HUES64 (cell line): ENCODE measurements at regions not wholly inside any gene's neighbourhood (a gene's known extent, or its start where the extent isn't known, plus 50 kb on each side); places are given as distances from the start of the nearest gene placed in this dataset.

Experiments
- H3K27ac ChIP-seq: 2 replicates; pipeline ENCODE4 v1.7.0; 2013; ENCODE audit warnings: low read depth, low read length, inconsistent platforms
- H3K27me3 ChIP-seq: 2 replicates; pipeline ENCODE4 v1.6.1; 2013; ENCODE audit warnings: mild to moderate bottlenecking, low read length; ENCODE audit not compliant: insufficient read depth
- H3K36me3 ChIP-seq: 2 replicates; pipeline ENCODE4 v1.6.1; 2013; ENCODE audit warnings: mild to moderate bottlenecking, low read length; ENCODE audit not compliant: insufficient read depth
- H3K4me1 ChIP-seq: 2 replicates; pipeline ENCODE4 v1.6.1; 2013; ENCODE audit warnings: mild to moderate bottlenecking, low read length, moderate library complexity; ENCODE audit not compliant: insufficient read depth
- H3K4me3 ChIP-seq: 2 replicates; pipeline ENCODE4 v1.5.1; 2013; ENCODE audit warnings: mild to moderate bottlenecking, low read length, moderate library complexity
- H3K9ac ChIP-seq: 2 replicates; pipeline ENCODE4 v1.6.1; 2013; ENCODE audit warnings: mild to moderate bottlenecking, low read depth, low read length
- H3K9me3 ChIP-seq: 2 replicates; pipeline ENCODE4 v1.6.1; 2013; ENCODE audit warnings: low read depth, low read length; ENCODE audit not compliant: insufficient read depth
- WGBS: fragments of 150-250, 120-280 bp; methylation state at CpG from one replicate; pipeline ENCODE4 v1.1.7; 2013; ENCODE audit warnings: missing lambda C conversion rate; 5-methylcytosine and 5-hydroxymethylcytosine counted together

GRCh38 chr13:61725806-61726205, 310.2 kb upstream of the PCDH20 start:
- Histone ChIP-seq H3K4me3 (no peak overlapping the region), H3K27me3 (no peaks in the 10 kb centered on the region), H3K9me3 (no peaks in the 10 kb centered on the region), H3K9ac (no peak overlapping the region), H3K36me3 (no peaks in the 10 kb centered on the region), H3K4me1 (no peaks in the 10 kb centered on the region), H3K27ac (no peak overlapping the region)

GRCh38 chr13:61722119-61722518, 306.5 kb upstream of the PCDH20 start:
- H3K9ac ChIP-seq = no peak overlapping the region

GRCh38 chr13:61712621-61713020, 297.0 kb upstream of the PCDH20 start:
- Histone ChIP-seq H3K4me3 (no peak overlapping the region), H3K9me3 (no peaks in the 10 kb centered on the region), H3K27ac (no peak overlapping the region), H3K4me1 (no peaks in the 10 kb centered on the region), H3K36me3 (no peaks in the 10 kb centered on the region), H3K27me3 (no peaks in the 10 kb centered on the region), H3K9ac (no peak overlapping the region)
- WGBS = 88% methylated on average over 1 of the region's 1 CpG

More at GRCh38 chr13:61722119-61722518, 306.5 kb upstream of the PCDH20 start:
- Histone ChIP-seq H3K4me1 (no peaks in the 10 kb centered on the region), H3K9me3 (no peaks in the 10 kb centered on the region), H3K4me3 (no peak overlapping the region), H3K27me3 (no peaks in the 10 kb centered on the region), H3K36me3 (no peaks in the 10 kb centered on the region), H3K27ac (no peak overlapping the region)
- WGBS = no CpG with 5 or more reads among the region's 2 CpGs

- no peak overlapping the region for H3K27ac ChIP-seq
- H3K9me3 ChIP-seq = peaks cover 7% of the 10 kb centered on the region
- no peaks in the 10 kb centered on the region for H3K4me1 ChIP-seq
- no peaks in the 10 kb centered on the region for H3K27me3 ChIP-seq
- WGBS = 95% methylated on average over 1 of the region's 1 CpG
- H3K4me3 ChIP-seq = no peak overlapping the region
- no peak overlapping the region for H3K9ac ChIP-seq
- no peaks in the 10 kb centered on the region for H3K36me3 ChIP-seq
These were observed 293.6 kb upstream of the PCDH20 start for GRCh38 chr13:61709258-61709657.

- WGBS = 86% methylated on average over 2 of the region's 2 CpGs
- Histone ChIP-seq H3K9ac (no peak overlapping the region), H3K27ac (no peak overlapping the region), H3K9me3 (peaks cover 19% of the 10 kb centered on the region), H3K4me3 (no peak overlapping the region), H3K36me3 (no peaks in the 10 kb centered on the region), H3K27me3 (no peaks in the 10 kb centered on the region), H3K4me1 (no peaks in the 10 kb centered on the region)
These were observed 291.2 kb upstream of the PCDH20 start for GRCh38 chr13:61706899-61707298.

- peaks cover 19% of the 10 kb centered on the region for H3K9me3 ChIP-seq
- 79% methylated on average over 2 of the region's 2 CpGs for WGBS
- no peak overlapping the region for H3K4me3 ChIP-seq
- H3K4me1 ChIP-seq = no peaks in the 10 kb centered on the region
- no peak overlapping the region for H3K9ac ChIP-seq
- H3K27me3 ChIP-seq = no peaks in the 10 kb centered on the region
- no peaks in the 10 kb centered on the region for H3K36me3 ChIP-seq
- H3K27ac ChIP-seq = no peak overlapping the region
These were observed 285.0 kb upstream of the PCDH20 start for GRCh38 chr13:61700620-61701019.

- 94% methylated on average over 4 of the region's 4 CpGs for WGBS
- no peak overlapping the region for H3K4me3 ChIP-seq
- no peaks in the 10 kb centered on the region for H3K36me3 ChIP-seq
- H3K9ac ChIP-seq = no peak overlapping the region
- peaks cover 19% of the 10 kb centered on the region for H3K9me3 ChIP-seq
- no peaks in the 10 kb centered on the region for H3K27me3 ChIP-seq
- H3K27ac ChIP-seq = no peak overlapping the region
- no peaks in the 10 kb centered on the region for H3K4me1 ChIP-seq
These were observed 284.5 kb upstream of the PCDH20 start for GRCh38 chr13:61700181-61700580.

GRCh38 chr13:61696676-61697075, 281.0 kb upstream of the PCDH20 start:
- 92% methylated on average over 5 of the region's 5 CpGs for WGBS
- Histone ChIP-seq H3K4me1 (no peaks in the 10 kb centered on the region), H3K4me3 (no peak overlapping the region), H3K27ac (no peak overlapping the region), H3K9ac (no peak overlapping the region), H3K9me3 (no peaks in the 10 kb centered on the region), H3K36me3 (no peaks in the 10 kb centered on the region), H3K27me3 (no peaks in the 10 kb centered on the region)

- H3K36me3 ChIP-seq = no peaks in the 10 kb centered on the region
- H3K27me3 ChIP-seq = no peaks in the 10 kb centered on the region
- no peaks in the 10 kb centered on the region for H3K4me1 ChIP-seq
- WGBS = 97% methylated on average over 2 of the region's 2 CpGs
- H3K27ac ChIP-seq = no peak overlapping the region
- no peak overlapping the region for H3K9ac ChIP-seq
- H3K9me3 ChIP-seq = no peaks in the 10 kb centered on the region
- H3K4me3 ChIP-seq = no peak overlapping the region
These were observed 279.5 kb upstream of the PCDH20 start for GRCh38 chr13:61695147-61695546.

GRCh38 chr13:61692691-61693090, 277.0 kb upstream of the PCDH20 start:
- H3K27ac ChIP-seq = no peak overlapping the region
- H3K27me3 ChIP-seq = no peaks in the 10 kb centered on the region
- no peaks in the 10 kb centered on the region for H3K4me1 ChIP-seq
- H3K4me3 ChIP-seq = no peak overlapping the region
- no peak overlapping the region for H3K9ac ChIP-seq
- H3K36me3 ChIP-seq = no peaks in the 10 kb centered on the region
- H3K9me3 ChIP-seq = no peaks in the 10 kb centered on the region

GRCh38 chr13:61685682-61686012, 270.0 kb upstream of the PCDH20 start:
- H3K27ac ChIP-seq = no peak overlapping the region
- H3K9ac ChIP-seq = no peak overlapping the region
- no peaks in the 10 kb centered on the region for H3K4me1 ChIP-seq
- H3K4me3 ChIP-seq = no peak overlapping the region
- 74% methylated on average over 2 of the region's 2 CpGs for WGBS
- H3K36me3 ChIP-seq = no peaks in the 10 kb centered on the region
- H3K27me3 ChIP-seq = no peaks in the 10 kb centered on the region
- 0 out of 2 replicates have a peak, but pooled peaks cover 7% of the 10 kb centered on the region for H3K9me3 ChIP-seq

GRCh38 chr13:61684976-61685681, 269.5 kb upstream of the PCDH20 start:
- Histone ChIP-seq H3K4me3 (no peak overlapping the region), H3K4me1 (no peaks in the 10 kb centered on the region), H3K9me3 (0 out of 2 replicates have a peak, but pooled peaks cover 7% of the 10 kb centered on the region), H3K27ac (no peak overlapping the region), H3K36me3 (no peaks in the 10 kb centered on the region), H3K9ac (no peak overlapping the region), H3K27me3 (no peaks in the 10 kb centered on the region)
- WGBS = 88% methylated on average over 4 of the region's 4 CpGs
